IMR-90 (cell line): ENCODE measurements at regions not wholly inside any gene's neighbourhood (a gene's known extent, or its start where the extent isn't known, plus 50 kb on each side); places are given as distances from the start of the nearest gene placed in this dataset.
A peak's percentile ranks its signal among the peaks of the same experiment; 100 is the strongest.

Experiments
- ATAC-seq: fragments of 200-7000 bp; cut with Tn5 transposase; 2 replicates; pipeline ENCODE4 v1.9.1; 2020; ENCODE audit warnings: low read depth, mild to moderate bottlenecking, moderate library complexity
- BruUV-seq: library from RNA; stranded (reverse); fragments of 400-500 nt; replicated peaks from 2 replicates; lab custom pipeline; 2021; lab: Mats Ljungman, UMichigan
- CTCF ChIA-PET: fragments of 300-600 bp; formaldehyde crosslinking; extraction: SDS; loops from one replicate; lab custom pipeline; 2021; ENCODE audit warnings: antibody characterized with exemption; lab: Yijun Ruan, JAX
- POLR2A ChIA-PET: fragments of 300-600 bp; sonication (Branson Sonifier 250); formaldehyde crosslinking; loops from one replicate; lab custom pipeline; 2022; ENCODE audit warnings: antibody characterized with exemption; ENCODE audit not compliant: unreplicated experiment; lab: Charles Lee
- DNase-seq: peaks from one replicate; pipeline ENCODE4 v3.0.0; 2013
- H2AFZ ChIP-seq: replicated peaks from 2 replicates; pipeline ENCODE3; 2013; ENCODE audit warnings: low read length, mild to moderate bottlenecking; ENCODE audit not compliant: poor library complexity
- H2AK5ac ChIP-seq: 2 replicates; pipeline ENCODE4 v1.6.1; 2013; ENCODE audit warnings: low read depth, low read length, inconsistent platforms
- H2AK9ac ChIP-seq: replicated peaks from 2 replicates; pipeline ENCODE3; 2013; ENCODE audit warnings: mild to moderate bottlenecking, low read depth, low read length, moderate library complexity; ENCODE audit not compliant: poor library complexity
- H2BK120ac ChIP-seq: 2 replicates; pipeline ENCODE4 v1.6.1; 2013; ENCODE audit warnings: low read depth, low read length, inconsistent platforms
- H2BK15ac ChIP-seq: 3 replicates; pipeline ENCODE4 v1.6.1; 2013; ENCODE audit warnings: low read depth, low read length, inconsistent platforms
- H2BK20ac ChIP-seq: 2 replicates; pipeline ENCODE4 v1.6.1; 2013; ENCODE audit warnings: low read depth, mild to moderate bottlenecking, inconsistent platforms, low read length, moderate library complexity
- H2BK5ac ChIP-seq: 2 replicates; pipeline ENCODE4 v1.6.1; 2013; ENCODE audit warnings: mild to moderate bottlenecking, low read depth, low read length, inconsistent platforms; ENCODE audit not compliant: poor library complexity, severe bottlenecking
- H3K14ac ChIP-seq: replicated peaks from 2 replicates; pipeline ENCODE4 v1.6.1; 2013; ENCODE audit warnings: low read depth, low read length, inconsistent platforms
- H3K18ac ChIP-seq: 2 replicates; pipeline ENCODE4 v1.6.1; 2013; ENCODE audit warnings: low read depth, low read length, control low read depth
- H3K23ac ChIP-seq: 2 replicates; pipeline ENCODE4 v1.6.1; 2013; ENCODE audit warnings: low read depth, low read length, inconsistent platforms
- H3K27ac ChIP-seq: 2 replicates; pipeline ENCODE4 v1.5.1; 2013; ENCODE audit warnings: mild to moderate bottlenecking, control low read depth, low read length; ENCODE audit not compliant: insufficient read depth
- H3K27me3 ChIP-seq: 2 replicates; pipeline ENCODE4 v1.6.1; 2013; ENCODE audit warnings: low read length; ENCODE audit not compliant: control insufficient read depth, insufficient read depth
- H3K36me3 ChIP-seq: 2 replicates; pipeline ENCODE4 v1.6.1; 2013; ENCODE audit warnings: low read length, mixed read lengths; ENCODE audit not compliant: control insufficient read depth, insufficient read depth
- H3K4ac ChIP-seq: 2 replicates; pipeline ENCODE4 v1.6.1; 2013; ENCODE audit warnings: low read depth, low read length, inconsistent platforms
- H3K4me1 ChIP-seq: 2 replicates; pipeline ENCODE4 v1.6.1; 2013; ENCODE audit warnings: low read length, mixed read lengths; ENCODE audit not compliant: control insufficient read depth, insufficient read depth
- H3K4me2 ChIP-seq: 2 replicates; pipeline ENCODE4 v1.6.1; 2013; ENCODE audit warnings: low read depth, mild to moderate bottlenecking, control low read depth, low read length, moderate library complexity
- H3K4me3 ChIP-seq: 2 replicates; pipeline ENCODE4 v1.5.1; 2013; ENCODE audit warnings: low read depth, mild to moderate bottlenecking, control low read depth, low read length, moderate library complexity; ENCODE audit not compliant: insufficient read depth
- H3K56ac ChIP-seq: 2 replicates; pipeline ENCODE4 v1.6.1; 2013; ENCODE audit warnings: low read length, inconsistent platforms; ENCODE audit not compliant: insufficient read depth; ENCODE audit errors: extremely low read depth
- H3K79me1 ChIP-seq, 2 experiments: 2 replicates each; pipeline ENCODE4 v1.6.1; 2013; ENCODE audit warnings: low read length in 2 of 2, inconsistent platforms in 1 of 2, low read depth in 1 of 2
- H3K9ac ChIP-seq: 2 replicates; pipeline ENCODE4 v1.6.1; 2013; ENCODE audit warnings: low read depth, low read length, control low read depth
- H3K9me1 ChIP-seq: 2 replicates; pipeline ENCODE4 v1.6.1; 2013; ENCODE audit warnings: low read length, inconsistent platforms; ENCODE audit not compliant: insufficient read depth
- H3K9me3 ChIP-seq: 2 replicates; pipeline ENCODE4 v1.6.1; 2013; ENCODE audit warnings: low read length; ENCODE audit not compliant: control insufficient read depth, insufficient read depth
- H4K20me1 ChIP-seq: 2 replicates; pipeline ENCODE4 v1.6.1; 2013; ENCODE audit warnings: low read length, inconsistent platforms; ENCODE audit not compliant: insufficient read depth
- H4K5ac ChIP-seq: 2 replicates; pipeline ENCODE4 v1.6.1; 2013; ENCODE audit warnings: mild to moderate bottlenecking, low read depth, low read length, control low read depth
- H4K8ac ChIP-seq, 2 experiments: 2 replicates each; pipeline ENCODE4 v1.6.1; 2013; ENCODE audit warnings: low read depth in 2 of 2, low read length in 2 of 2, control low read depth in 1 of 2, inconsistent platforms in 1 of 2
- H4K91ac ChIP-seq: 2 replicates; pipeline ENCODE4 v1.6.1; 2013; ENCODE audit warnings: low read depth, low read length, inconsistent platforms; ENCODE audit not compliant: insufficient read depth
- CEBPB ChIP-seq: IDR thresholded peaks from 2 replicates; pipeline ENCODE4 v1.6.1; 2012; ENCODE audit warnings: low read depth, low read length, improper control_type of control experiment
- RAD21 ChIP-seq: IDR thresholded peaks from 2 replicates; pipeline ENCODE4 v1.6.1; 2012; ENCODE audit warnings: low read length, improper control_type of control experiment
- WGBS, 2 experiments: methylation state at CpG; one replicate each; pipeline versions ENCODE4 v1.1.5 to v1.1.7; 2013; ENCODE audit warnings: missing lambda C conversion rate in 2 of 2; ENCODE audit not compliant: insufficient read length in 1 of 2; ENCODE audit errors: extremely low coverage in 2 of 2; 5-methylcytosine and 5-hydroxymethylcytosine counted together
- dilution Hi-C: fragments of 300-500 bp; cut with HindIII; formaldehyde crosslinking; loops from one replicate; pipeline ENCODE4 v1.14.3; 2018; ENCODE audit warnings: low sequenced_read_pairs; ENCODE audit not compliant: unreplicated experiment
- in situ Hi-C: fragments of 300-500 bp; cut with MboI; formaldehyde crosslinking; loops from 3 replicates; pipeline ENCODE4 v1.14.3; 2019; ENCODE audit warnings: low sequenced_read_pairs, inconsistent platforms, mixed read lengths
- intact Hi-C: fragments of 100-400 bp; cut with micrococcal nuclease; formaldehyde crosslinking; loops from 2 replicates; pipeline ENCODE4 v1.10.0; 2022

DNA sequence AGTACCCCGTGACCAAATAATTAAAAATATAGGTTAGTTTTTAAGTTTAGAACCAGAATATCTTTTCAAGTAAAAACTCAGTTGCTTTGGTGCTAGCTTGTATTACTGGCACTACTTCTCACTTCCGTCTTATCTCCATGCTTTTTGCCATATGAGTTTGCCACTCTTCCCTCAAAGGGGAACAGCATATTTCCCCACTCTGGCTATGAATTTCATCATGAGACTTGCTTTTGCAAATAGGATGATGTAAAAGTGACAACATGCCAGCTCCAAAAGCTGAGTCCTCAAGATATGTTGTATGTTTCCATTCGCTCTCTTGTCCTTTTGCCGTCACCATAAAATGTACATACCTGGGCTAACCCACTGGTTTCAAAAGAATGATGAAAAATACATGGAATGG, 178.1 kb upstream of the SEMA3A start:
- no peak overlapping the region for H3K4me3 ChIP-seq
- H4K8ac ChIP-seq: peak overlapping the region; percentile 69 to 83
- POLR2A ChIA-PET: no interaction called here
- H3K23ac ChIP-seq: peak overlapping the region; percentile 57; the same call in 1 of the 2 replicates
- peak overlapping the region; percentile 84 for H2BK15ac ChIP-seq
- in situ Hi-C loops: no loop called here
- peak overlapping the region; percentile 66 for H2AK5ac ChIP-seq
- H2BK20ac ChIP-seq: peak overlapping the region; percentile 95
- H2BK5ac ChIP-seq: peak overlapping the region; percentile 97
- H3K9ac ChIP-seq: no peak overlapping the region
- peak overlapping the region; percentile 69; the same call in 1 of the 2 replicates for H3K4me2 ChIP-seq
- no peak overlapping the region for H2AFZ ChIP-seq
- H4K5ac ChIP-seq: peak overlapping the region; percentile 81
- peak overlapping the region; percentile 93 for H2BK120ac ChIP-seq
- H3K27ac ChIP-seq: peak overlapping the region; percentile 41
- DNase-seq: peak; percentile 52
- CTCF ChIA-PET: interaction anchor here (0.7 kb wide), 1 partner anchor 1136 kb away, joined by 3 read pairs; no protein-coding TSS in a partner anchor
- H3K4ac ChIP-seq: peak overlapping the region; percentile 71
- peaks cover 2% of the 10 kb centered on the region; the same call in 1 of the 2 replicates for H3K9me1 ChIP-seq
- H3K9me3 ChIP-seq: no peaks in the 10 kb centered on the region
- H3K36me3 ChIP-seq: no peaks in the 10 kb centered on the region
- H3K27me3 ChIP-seq: no peaks in the 10 kb centered on the region
- no peaks in the 10 kb centered on the region for H3K79me1 ChIP-seq
- peaks cover 10% of the 10 kb centered on the region; the same call in 1 of the 2 replicates for H3K4me1 ChIP-seq
- WGBS, 2 experiments: 100% methylated on average over 1 of the region's 4 CpGs; no CpG with 5 or more reads in 1 of the 2 experiments
- TF ChIP-seq RAD21 (no peak), CEBPB (peak; percentile 76)
- no peak overlapping the region for H2AK9ac ChIP-seq
- no TSS peak for BruUV-seq
- peak overlapping the region; percentile 90; the same call in 1 of the 2 replicates for H3K18ac ChIP-seq
- dilution Hi-C loops: no loop called here
- intact Hi-C loops: loop anchor here (5.0 to 10.0 kb wide), 2 partner anchors 175 to 398 kb away; no protein-coding TSS in a partner anchor
- H3K14ac ChIP-seq: peak overlapping the region; percentile 68
- peak overlapping the region; percentile 32; the same call in 1 of the 2 replicates for H3K56ac ChIP-seq
- H4K91ac ChIP-seq: peak overlapping the region; percentile 82
- H4K20me1 ChIP-seq: no peaks in the 10 kb centered on the region
- peak; percentile 8; the same call in 1 of the 2 replicates for ATAC-seq
